Central memory CD8-positive, alpha-beta T cell (primary cell): ENCODE measurements at regions not wholly inside any gene's neighbourhood (a gene's known extent, or its start where the extent isn't known, plus 50 kb on each side); places are given as distances from the start of the nearest gene placed in this dataset.

Experiments used
- ATAC-seq: fragments of 150-1000 bp; cut with Tn5 transposase; replicated peaks from 2 replicates; pipeline ENCODE4 v1.10.0; 2022; ENCODE audit warnings: mild to moderate bottlenecking, moderate FRiP score, moderate number of reproducible peaks; ENCODE audit not compliant: poor library complexity, severe bottlenecking; ENCODE audit errors: extremely low read depth
- DNase-seq, 2 donors: peaks; one replicate each; pipeline ENCODE4 v3.0.0; 2021; ENCODE audit warnings: low spot score in 2 of 2
- H3K27ac Mint-ChIP-seq: one replicate; pipeline ENCODE4 v1.8.0; 2022; ENCODE audit warnings: low read depth, mild to moderate bottlenecking, moderate library complexity, mixed read lengths
- H3K27me3 Mint-ChIP-seq: one replicate; pipeline ENCODE4 v1.8.0; 2022; ENCODE audit warnings: mixed read lengths
- H3K36me3 Mint-ChIP-seq: one replicate; pipeline ENCODE4 v1.8.0; 2022; ENCODE audit warnings: mild to moderate bottlenecking, moderate library complexity, mixed read lengths; ENCODE audit not compliant: insufficient read depth
- H3K4me1 Mint-ChIP-seq: one replicate; pipeline ENCODE4 v1.8.0; 2022; ENCODE audit warnings: mixed read lengths
- H3K4me3 Mint-ChIP-seq: one replicate; pipeline ENCODE4 v1.8.0; 2022; ENCODE audit warnings: mild to moderate bottlenecking, moderate library complexity, mixed read lengths
- H3K9me3 Mint-ChIP-seq: one replicate; pipeline ENCODE4 v1.8.0; 2022; ENCODE audit warnings: mixed read lengths

- H3K27ac Mint-ChIP-seq = no peak overlapping the region
- peaks cover 7% of the 10 kb centered on the region for H3K9me3 Mint-ChIP-seq
- no peaks in the 10 kb centered on the region for H3K27me3 Mint-ChIP-seq
- no peak overlapping the region for H3K4me3 Mint-ChIP-seq
- DNase-seq (no peak), ATAC-seq (no peak)
- H3K4me1 Mint-ChIP-seq = peaks cover 11% of the 10 kb centered on the region
- no peaks in the 10 kb centered on the region for H3K36me3 Mint-ChIP-seq
Observed at GRCh38 chr12:91893476-91893875, 252.2 kb downstream of the BTG1 start.

- H3K4me1 Mint-ChIP-seq = peaks cover 11% of the 10 kb centered on the region
- ATAC-seq = no peak
- H3K27ac Mint-ChIP-seq = no peak overlapping the region
- no peak overlapping the region for H3K4me3 Mint-ChIP-seq
- H3K36me3 Mint-ChIP-seq = no peaks in the 10 kb centered on the region
- no peak for DNase-seq
- no peaks in the 10 kb centered on the region for H3K27me3 Mint-ChIP-seq
- H3K9me3 Mint-ChIP-seq = peaks cover 7% of the 10 kb centered on the region
Observed at GRCh38 chr12:91892081-91892855, 253.4 kb downstream of the BTG1 start.

GRCh38 chr12:91890742-91891141 is 254.9 kb downstream of the BTG1 start:
- H3K4me1 Mint-ChIP-seq = peaks cover 5% of the 10 kb centered on the region

GRCh38 chr12:91889910-91890309 is 255.7 kb downstream of the BTG1 start:
- no peak overlapping the region for H3K4me3 Mint-ChIP-seq
- no peaks in the 10 kb centered on the region for H3K9me3 Mint-ChIP-seq
- no peaks in the 10 kb centered on the region for H3K27me3 Mint-ChIP-seq
- H3K27ac Mint-ChIP-seq = no peak overlapping the region
- ATAC-seq = no peak
- no peak for DNase-seq
- H3K36me3 Mint-ChIP-seq = peaks cover 2% of the 10 kb centered on the region
- H3K4me1 Mint-ChIP-seq = peaks cover 5% of the 10 kb centered on the region

More at GRCh38 chr12:91890742-91891141, 254.9 kb downstream of the BTG1 start:
- Mint-ChIP-seq H3K9me3 (no peaks in the 10 kb centered on the region), H3K36me3 (peaks cover 2% of the 10 kb centered on the region), H3K27me3 (no peaks in the 10 kb centered on the region), H3K27ac (no peak overlapping the region), H3K4me3 (no peak overlapping the region)
- ATAC-seq (no peak), DNase-seq (no peak)

GRCh38 chr12:91889059-91889458 is 256.6 kb downstream of the BTG1 start:
- Mint-ChIP-seq H3K4me3 (no peak overlapping the region), H3K27ac (no peak overlapping the region), H3K36me3 (peaks cover 2% of the 10 kb centered on the region), H3K27me3 (no peaks in the 10 kb centered on the region), H3K9me3 (no peaks in the 10 kb centered on the region), H3K4me1 (peaks cover 5% of the 10 kb centered on the region)
- DNase-seq (no peak), ATAC-seq (no peak)

- peaks cover 2% of the 10 kb centered on the region for H3K36me3 Mint-ChIP-seq
Observed at GRCh38 chr12:91887957-91888356, 257.7 kb downstream of the BTG1 start.

GRCh38 chr12:91885851-91886731 is 259.6 kb downstream of the BTG1 start:
- DNase-seq (no peak), ATAC-seq (no peak)
- H3K36me3 Mint-ChIP-seq = peaks cover 2% of the 10 kb centered on the region
- no peaks in the 10 kb centered on the region for H3K4me1 Mint-ChIP-seq
- H3K4me3 Mint-ChIP-seq = no peak overlapping the region
- H3K27me3 Mint-ChIP-seq = no peaks in the 10 kb centered on the region
- no peak overlapping the region for H3K27ac Mint-ChIP-seq
- no peaks in the 10 kb centered on the region for H3K9me3 Mint-ChIP-seq

More at GRCh38 chr12:91887957-91888356, 257.7 kb downstream of the BTG1 start:
- Mint-ChIP-seq H3K9me3 (no peaks in the 10 kb centered on the region), H3K4me1 (peaks cover 5% of the 10 kb centered on the region), H3K27ac (no peak overlapping the region), H3K4me3 (no peak overlapping the region), H3K27me3 (no peaks in the 10 kb centered on the region)
- DNase-seq (no peak), ATAC-seq (no peak)

GRCh38 chr12:91884230-91884629 is 261.4 kb downstream of the BTG1 start:
- Mint-ChIP-seq H3K4me3 (no peak overlapping the region), H3K9me3 (no peaks in the 10 kb centered on the region), H3K27me3 (no peaks in the 10 kb centered on the region), H3K36me3 (peaks cover 2% of the 10 kb centered on the region), H3K27ac (no peak overlapping the region), H3K4me1 (peaks cover 18% of the 10 kb centered on the region)
- no peak for DNase-seq
- ATAC-seq = no peak

- Mint-ChIP-seq H3K27me3 (no peaks in the 10 kb centered on the region), H3K4me1 (peaks cover 18% of the 10 kb centered on the region), H3K9me3 (no peaks in the 10 kb centered on the region), H3K36me3 (peaks cover 2% of the 10 kb centered on the region), H3K4me3 (no peak overlapping the region), H3K27ac (no peak overlapping the region)
- DNase-seq (no peak), ATAC-seq (no peak)
Observed at GRCh38 chr12:91883811-91884210, 261.8 kb downstream of the BTG1 start.

- Mint-ChIP-seq H3K4me3 (no peak overlapping the region), H3K9me3 (no peaks in the 10 kb centered on the region), H3K36me3 (peaks cover 4% of the 10 kb centered on the region), H3K4me1 (peaks cover 21% of the 10 kb centered on the region), H3K27ac (no peak overlapping the region), H3K27me3 (no peaks in the 10 kb centered on the region)
- ATAC-seq = no peak
- no peak for DNase-seq
Observed at GRCh38 chr12:91882910-91883309, 262.7 kb downstream of the BTG1 start.

GRCh38 chr12:91880528-91880927 is 265.1 kb downstream of the BTG1 start:
- DNase-seq (no peak), ATAC-seq (no peak)
- Mint-ChIP-seq H3K27me3 (no peaks in the 10 kb centered on the region), H3K9me3 (no peaks in the 10 kb centered on the region), H3K27ac (peak overlapping the region; percentile 98), H3K4me3 (no peak overlapping the region), H3K36me3 (peaks cover 15% of the 10 kb centered on the region), H3K4me1 (peaks cover 45% of the 10 kb centered on the region)

GRCh38 chr12:91877456-91878235 is 268.0 kb downstream of the BTG1 start:
- Mint-ChIP-seq H3K27me3 (no peaks in the 10 kb centered on the region), H3K36me3 (peaks cover 15% of the 10 kb centered on the region), H3K4me1 (peaks cover 64% of the 10 kb centered on the region), H3K9me3 (no peaks in the 10 kb centered on the region), H3K4me3 (peak overlapping the region; percentile 68), H3K27ac (peak overlapping the region; percentile 98)
- ATAC-seq = peak; percentile 47
- peak in 1 of 2 donors; percentile 50 for DNase-seq
